Erythroblast (primary cell): ENCODE measurements at regions not wholly inside any gene's neighbourhood (a gene's known extent, or its start where the extent isn't known, plus 50 kb on each side); places are given as distances from the start of the nearest gene placed in this dataset.

Source experiments
- GATA1 ChIP-seq: IDR thresholded peaks from 2 replicates; pipeline ENCODE4 v1.6.1; 2011; ENCODE audit warnings: low read depth, mild to moderate bottlenecking, control low read depth, low read length, moderate library complexity
- POLR2A ChIP-seq: IDR thresholded peaks from 2 replicates; pipeline ENCODE4 v1.6.1; 2011; ENCODE audit warnings: mild to moderate bottlenecking, low read length

DNA sequence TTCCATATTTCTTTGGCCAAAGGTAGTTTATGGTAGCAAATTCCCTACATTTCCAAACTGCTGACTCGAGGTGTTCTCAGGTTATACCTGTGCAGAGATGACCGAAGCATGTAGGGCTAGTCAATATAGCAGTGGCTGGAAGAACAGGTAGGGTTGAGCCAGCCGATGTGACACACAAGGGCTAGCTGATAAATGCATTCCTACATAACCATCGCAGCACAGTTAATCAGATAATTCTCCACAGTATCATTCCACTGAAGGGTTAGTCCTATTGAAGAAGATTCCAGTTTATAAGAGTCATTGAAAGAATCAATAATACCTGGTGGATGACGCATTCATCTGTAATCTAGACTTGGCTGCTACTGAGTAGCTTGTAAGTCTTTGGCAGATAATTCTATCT, 220.0 kb downstream of the KIF20B start:
- TF ChIP-seq POLR2A (no peak), GATA1 (no peak)
